ENCODE measurements at regions not wholly inside any gene's neighbourhood (a gene's known extent, or its start where the extent isn't known, plus 50 kb on each side); places are given as distances from the start of the nearest gene placed in this dataset.

DNA sequence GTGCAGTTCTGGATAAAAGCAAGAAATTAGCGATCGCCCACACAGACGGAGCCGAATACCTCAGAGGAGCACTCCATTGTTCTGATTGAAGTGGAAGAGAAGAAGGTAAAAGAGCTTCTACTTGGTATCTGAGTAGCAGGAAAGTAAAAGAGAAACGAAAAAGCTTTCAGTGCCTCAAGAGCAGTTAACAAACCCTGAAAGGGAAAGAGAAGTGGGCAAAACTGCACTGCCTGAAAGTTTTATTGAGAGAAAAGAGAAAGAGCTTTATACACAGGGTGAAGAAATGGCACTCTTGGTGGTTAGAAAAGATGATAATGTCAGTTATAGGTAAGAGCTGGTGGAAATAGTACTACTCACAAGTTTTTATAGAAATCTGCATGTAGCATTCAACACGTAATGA lies 192.8 kb downstream of the CDCA7 start:
- no peak overlapping the region for H3K56ac ChIP-seq (ENCODE audit: insufficient read length, low read depth, low read length)
- peaks cover 6% of the 10 kb centered on the region for H3K79me1 ChIP-seq (ENCODE audit: insufficient read depth, low read depth, low read length, poor library complexity, severe bottlenecking)
- H3K79me2 ChIP-seq (ENCODE audit: insufficient read depth, low read length): no peaks in the 10 kb centered on the region
- no peak overlapping the region for H2BK12ac ChIP-seq (ENCODE audit: insufficient read length, low read depth, low read length)
- no peak overlapping the region for H2BK20ac ChIP-seq (ENCODE audit: low read depth, low read length, poor library complexity, severe bottlenecking)
- no peak overlapping the region for H2BK5ac ChIP-seq (ENCODE audit: insufficient read length, low read length)
- H3K23me2 ChIP-seq (ENCODE audit: insufficient read length, low read depth, low read length, poor library complexity, severe bottlenecking): no peaks in the 10 kb centered on the region
- H3K14ac ChIP-seq (ENCODE audit: insufficient read depth, low read length): no peak overlapping the region
- Mint-ChIP-seq H3K36me3 (ENCODE audit: insufficient read depth in 1 of 3, low read depth in 3 of 3) (peaks cover 3 to 15% (median 7%) of the 10 kb centered on the region in 3 experiments; a peak in 5 of 7 replicates), H3K27me3 (ENCODE audit: low read depth) (no peaks in the 10 kb centered on the region; the same call in 1 of the 2 replicates), H3K4me3 (no peak overlapping the region), H3K4me1 (peaks cover 11 to 12% of the 10 kb centered on the region in 2 experiments), H3K9me3 (peaks cover 9 to 15% of the 10 kb centered on the region in 2 experiments; a peak in 4 of 5 replicates), H3K27ac (no peak overlapping the region; a peak in 1 of 7 replicates)
- H4K91ac ChIP-seq (ENCODE audit: insufficient read length, low read depth, low read length): no peak overlapping the region
- no peak overlapping the region for H3T11ph ChIP-seq (ENCODE audit: low read length)
- no peak overlapping the region for H3K27ac ChIP-seq (ENCODE audit: insufficient read length, low read depth, low read length)
- H4K5ac ChIP-seq (ENCODE audit: insufficient read length, low read depth, low read length): no peak overlapping the region
- H3K4me1 ChIP-seq (ENCODE audit: insufficient read depth, low read length): no peaks in the 10 kb centered on the region; the same call in 1 of the 2 replicates
- no peak overlapping the region for H3K18ac ChIP-seq (ENCODE audit: insufficient read length, low read depth, low read length)
- TF ChIP-seq, protein P1, sequence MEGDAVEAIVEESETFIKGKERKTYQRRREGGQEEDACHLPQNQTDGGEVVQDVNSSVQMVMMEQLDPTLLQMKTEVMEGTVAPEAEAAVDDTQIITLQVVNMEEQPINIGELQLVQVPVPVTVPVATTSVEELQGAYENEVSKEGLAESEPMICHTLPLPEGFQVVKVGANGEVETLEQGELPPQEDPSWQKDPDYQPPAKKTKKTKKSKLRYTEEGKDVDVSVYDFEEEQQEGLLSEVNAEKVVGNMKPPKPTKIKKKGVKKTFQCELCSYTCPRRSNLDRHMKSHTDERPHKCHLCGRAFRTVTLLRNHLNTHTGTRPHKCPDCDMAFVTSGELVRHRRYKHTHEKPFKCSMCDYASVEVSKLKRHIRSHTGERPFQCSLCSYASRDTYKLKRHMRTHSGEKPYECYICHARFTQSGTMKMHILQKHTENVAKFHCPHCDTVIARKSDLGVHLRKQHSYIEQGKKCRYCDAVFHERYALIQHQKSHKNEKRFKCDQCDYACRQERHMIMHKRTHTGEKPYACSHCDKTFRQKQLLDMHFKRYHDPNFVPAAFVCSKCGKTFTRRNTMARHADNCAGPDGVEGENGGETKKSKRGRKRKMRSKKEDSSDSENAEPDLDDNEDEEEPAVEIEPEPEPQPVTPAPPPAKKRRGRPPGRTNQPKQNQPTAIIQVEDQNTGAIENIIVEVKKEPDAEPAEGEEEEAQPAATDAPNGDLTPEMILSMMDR (conservative IDR thresholded peaks at IDR 0.05): no peak
- no peak overlapping the region for H2AFZ ChIP-seq (ENCODE audit: low read length)
- H3K23ac ChIP-seq (ENCODE audit: insufficient read length, low read depth, low read length): no peak overlapping the region
- H2BK15ac ChIP-seq (ENCODE audit: low read depth, low read length): no peak overlapping the region
- no peak overlapping the region for H4K8ac ChIP-seq (replicated peaks; ENCODE audit: insufficient read length, low read depth, low read length)
- H2AK5ac ChIP-seq (ENCODE audit: insufficient read length, low read length): no peak overlapping the region
- no peaks in the 10 kb centered on the region for H3K9me3 ChIP-seq (ENCODE audit: control insufficient read depth, low read depth, low read length)
- no peak overlapping the region for H3K4ac ChIP-seq (ENCODE audit: low read depth, low read length)
- H3K4me2 ChIP-seq (ENCODE audit: insufficient read depth, insufficient read length, low read length): no peak overlapping the region
- H3K9ac ChIP-seq (ENCODE audit: extremely low read depth, insufficient read length, low read length): no peak overlapping the region
- H2BK120ac ChIP-seq (ENCODE audit: low read depth, low read length, poor library complexity, severe bottlenecking): no peak overlapping the region
- no peaks in the 10 kb centered on the region for H4K20me1 ChIP-seq (ENCODE audit: control insufficient read depth, insufficient read depth, insufficient read length)
- H3K27me3 ChIP-seq (ENCODE audit: insufficient read depth, low read length): no peaks in the 10 kb centered on the region
- no peak for DNase-seq
- no CpG with 5 or more reads among the region's 6 CpGs for WGBS (ENCODE audit: extremely low coverage, insufficient read length, low lambda C conversion rate)
